GM12864 (cell line): ENCODE measurements at regions not wholly inside any gene's neighbourhood (a gene's known extent, or its start where the extent isn't known, plus 50 kb on each side); places are given as distances from the start of the nearest gene placed in this dataset.

Source experiments
- DNase-seq: peaks from one replicate; pipeline ENCODE4 v3.0.0-alpha.2; 2011; ENCODE audit warnings: low read depth
- H3K4me3 ChIP-seq: 2 replicates; pipeline ENCODE4 v1.5.1; 2011; ENCODE audit warnings: mild to moderate bottlenecking, low read depth, low read length, control low read depth
- CTCF ChIP-seq: IDR thresholded peaks from 2 replicates; pipeline ENCODE4 v1.5.1; 2011; ENCODE audit warnings: low read depth, mild to moderate bottlenecking, moderate library complexity, low read length, control low read depth, inconsistent platforms; ENCODE audit errors: missing control alignments

DNA sequence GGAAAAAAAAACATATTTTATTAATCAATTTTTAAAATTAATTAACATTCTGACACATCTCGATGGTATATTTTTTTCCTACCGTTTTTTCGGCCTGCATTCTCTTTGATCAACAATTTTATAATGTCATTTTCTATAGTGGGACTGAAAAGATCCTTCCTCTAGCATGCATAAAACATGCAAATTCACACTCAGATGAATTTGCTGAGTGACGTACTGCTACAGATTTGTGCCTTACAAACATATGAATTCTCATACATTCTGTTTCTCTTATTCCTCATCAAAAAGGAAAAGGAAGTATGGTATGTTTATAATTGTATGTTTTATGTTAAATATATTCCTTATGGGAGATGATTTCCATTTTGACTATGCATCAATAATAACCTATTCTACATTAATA, 458.2 kb downstream of the TSHZ3 start:
- DNase-seq, result no peak
- H3K4me3 ChIP-seq, result no peak overlapping the region
- no peak for TF ChIP-seq CTCF

DNA sequence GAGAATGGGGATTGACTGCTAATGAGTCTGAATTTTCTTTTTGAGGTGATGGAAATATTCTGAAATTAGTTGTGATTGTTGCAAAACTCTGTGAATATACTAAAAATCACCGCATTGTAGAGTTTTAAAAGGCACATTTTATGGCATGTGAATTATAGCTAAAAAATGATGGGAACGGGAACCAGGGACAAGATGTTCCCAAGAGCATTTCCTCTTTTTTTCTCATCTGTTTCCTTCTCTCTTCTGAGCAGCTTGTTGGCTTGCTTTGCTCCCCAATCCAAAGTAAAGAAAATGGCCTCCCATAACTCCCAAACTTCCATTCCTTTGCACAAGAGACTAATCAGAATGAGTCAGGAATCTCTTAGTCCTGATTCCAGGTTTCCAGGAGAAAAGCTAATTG, 459.2 kb downstream of the TSHZ3 start:
- TF ChIP-seq CTCF, result no peak

DNA sequence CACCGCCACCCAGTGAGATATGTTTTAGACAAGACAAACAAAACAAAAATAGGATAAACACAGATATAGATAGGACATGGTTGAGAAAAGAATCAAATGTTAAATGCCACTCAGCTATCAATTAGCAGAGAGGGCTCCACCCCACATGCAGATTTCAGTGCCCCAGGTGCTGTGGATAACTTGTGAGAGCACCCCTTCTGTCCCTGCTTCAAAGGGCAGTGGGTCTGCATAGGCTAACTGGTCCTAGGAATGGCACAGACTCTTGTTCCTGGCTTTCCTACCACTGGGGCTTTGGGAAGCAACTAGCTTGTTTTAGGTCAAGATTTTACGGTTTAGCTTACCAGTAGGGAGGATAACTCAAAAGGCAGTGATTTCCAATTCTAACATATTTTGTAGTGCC, 460.3 kb downstream of the TSHZ3 start:
- TF ChIP-seq CTCF, result no peak
- no peak for DNase-seq
- no peak overlapping the region for H3K4me3 ChIP-seq

More for the DNA sequence above, 459.2 kb downstream of the TSHZ3 start:
- no peak overlapping the region for H3K4me3 ChIP-seq
- no peak for DNase-seq

DNA sequence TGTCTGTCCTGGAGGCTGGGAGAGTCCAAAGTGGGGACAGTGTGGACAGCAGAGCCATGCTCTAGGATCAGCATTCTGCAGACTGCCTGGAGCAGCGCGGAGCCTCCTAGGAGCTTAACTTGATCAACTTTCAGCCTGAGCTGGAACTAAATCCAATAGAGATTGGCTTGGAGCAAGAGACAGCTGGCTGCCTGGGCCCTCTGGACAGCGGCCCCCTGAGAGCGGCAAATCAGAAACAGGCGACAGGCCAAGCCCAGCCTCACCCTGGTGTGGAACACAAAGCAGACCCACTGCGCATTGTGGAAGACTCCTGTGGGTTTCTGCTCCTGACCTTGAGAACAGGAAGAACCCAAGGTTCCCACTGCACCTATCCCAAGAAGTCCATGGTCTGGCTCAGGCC, 462.2 kb downstream of the TSHZ3 start:
- no peak for TF ChIP-seq CTCF
- no peak overlapping the region for H3K4me3 ChIP-seq
- no peak for DNase-seq

DNA sequence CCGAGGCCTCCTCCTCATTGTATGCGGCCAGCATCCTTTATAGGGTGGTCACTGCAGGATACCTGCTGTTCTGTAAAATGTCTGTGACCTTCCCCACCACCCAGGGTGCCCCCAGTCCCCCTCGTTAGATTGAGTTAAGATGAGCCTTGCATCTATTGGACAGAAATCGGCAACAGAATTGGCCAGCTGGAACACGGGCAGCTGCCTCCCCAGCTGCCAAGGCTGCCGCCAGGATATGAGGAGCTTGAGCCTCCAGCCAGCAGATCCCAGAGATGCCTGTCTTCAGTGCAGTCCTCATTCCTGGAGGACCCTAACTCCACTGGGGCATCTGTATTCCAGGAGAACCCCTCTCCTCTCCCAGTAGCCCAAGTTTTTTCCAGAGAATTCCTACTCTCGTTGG, 463.0 kb downstream of the TSHZ3 start:
- H3K4me3 ChIP-seq, result no peak overlapping the region
- no peak for DNase-seq
- TF ChIP-seq CTCF, result no peak

- no peak for TF ChIP-seq CTCF
- no peak overlapping the region for H3K4me3 ChIP-seq
- DNase-seq, result no peak
These were observed 465.0 kb downstream of the TSHZ3 start for GRCh38 chr19:30884146-30884812.

DNA sequence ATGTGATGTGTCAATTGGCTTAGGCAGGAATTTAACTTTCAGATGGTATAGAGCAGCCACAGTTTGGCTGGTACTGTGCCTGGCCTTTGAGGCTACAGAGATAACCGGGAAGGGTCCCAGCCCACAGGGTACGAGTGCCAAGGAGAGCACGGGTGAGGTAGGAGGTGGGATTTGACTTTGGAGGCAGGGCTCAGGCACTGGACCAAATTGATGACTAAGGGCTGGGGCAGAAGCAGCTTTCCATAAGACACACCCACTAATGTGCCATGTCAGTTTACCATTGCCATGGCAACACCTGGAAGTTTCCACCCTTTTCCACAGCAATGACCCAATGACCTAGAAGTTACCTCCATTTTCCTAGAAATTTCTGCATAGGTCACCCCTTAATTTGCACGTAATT, 466.2 kb downstream of the TSHZ3 start:
- TF ChIP-seq CTCF, result no peak
- no peak overlapping the region for H3K4me3 ChIP-seq
- no peak for DNase-seq
